SK-N-DZ (cell line): ENCODE measurements at regions not wholly inside any gene's neighbourhood (a gene's known extent, or its start where the extent isn't known, plus 50 kb on each side); places are given as distances from the start of the nearest gene placed in this dataset.

ENCODE experiments used
- DNase-seq: peaks from one replicate; pipeline ENCODE4 v3.0.0-alpha.2; 2015; ENCODE audit warnings: low spot score

DNA sequence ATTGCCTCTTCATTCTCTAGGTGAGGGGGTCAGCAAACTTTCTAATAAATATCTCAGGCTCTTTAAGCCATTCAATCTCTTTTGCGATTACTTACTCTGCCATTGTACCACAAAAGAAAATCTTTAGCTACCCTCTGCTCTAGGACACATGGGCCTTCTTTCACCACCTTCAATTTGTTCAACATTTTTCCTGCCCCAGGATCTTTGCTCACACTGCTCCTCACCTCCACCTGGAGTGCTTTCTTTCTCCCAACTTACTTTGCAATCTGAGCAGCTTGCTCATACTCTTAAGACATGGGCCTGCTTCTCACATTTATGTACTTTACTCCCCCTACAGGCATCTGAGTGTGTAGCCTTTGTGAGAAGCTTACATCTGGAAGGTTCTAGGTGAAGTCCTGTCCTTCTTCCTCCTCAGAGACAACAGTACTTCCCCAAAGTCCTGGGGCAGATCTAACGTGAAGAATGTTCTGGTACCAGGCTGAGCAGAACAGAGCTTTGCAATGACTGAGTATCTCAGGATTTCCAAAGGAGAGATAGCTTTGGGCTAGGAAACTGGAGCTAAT, 55.0 kb upstream of the PRDM5 start:
- peak; percentile 32 for DNase-seq

DNA sequence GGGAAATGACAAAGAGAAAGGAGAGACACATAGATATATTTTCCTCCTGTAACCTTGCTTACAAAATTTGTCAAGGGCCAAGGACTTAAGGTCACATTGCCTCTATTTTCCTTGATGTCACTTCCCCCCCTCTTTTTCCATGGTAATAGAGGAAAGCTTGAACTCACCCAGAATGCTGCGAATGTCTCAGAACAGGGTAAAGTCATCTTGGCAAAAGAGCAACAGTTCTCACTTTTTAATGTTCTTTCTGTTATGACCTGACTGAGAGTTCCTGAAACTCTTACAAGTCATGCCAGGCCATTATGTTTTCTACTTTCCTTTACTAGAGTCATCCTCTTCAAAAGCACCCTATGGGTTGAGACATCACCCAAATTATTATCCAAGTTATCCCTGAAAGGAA, 50.7 kb upstream of the PRDM5 start:
- DNase-seq = no peak
